ENCODE measurements at regions not wholly inside any gene's neighbourhood (a gene's known extent, or its start where the extent isn't known, plus 50 kb on each side); places are given as distances from the start of the nearest gene placed in this dataset.
A peak's percentile ranks its signal among the peaks of the same experiment; 100 is the strongest.

GRCh38 chr3:95595416-95596075, 1218.8 kb upstream of the EPHA6 start:
- WGBS, 2 donors (ENCODE audit: extremely low coverage in 2 of 2, insufficient read length in 2 of 2, insufficient replicate concordance in 1 of 2) = no CpG with 5 or more reads among the region's 26 CpGs
- Histone ChIP-seq H3K18ac (ENCODE audit: low read length) (no peak overlapping the region), H3K36me3 (replicated peaks in 1 of 2; ENCODE audit: control insufficient read depth in 2 of 2, insufficient read depth in 2 of 2, low read length in 2 of 2) (no peaks in the 10 kb centered on the region), H3K27ac (replicated peaks; ENCODE audit: low read length) (no peak overlapping the region), H2AK5ac (ENCODE audit: low read depth, low read length) (no peak overlapping the region), H4K91ac (ENCODE audit: low read depth, low read length, poor library complexity) (no peak overlapping the region), H3K9ac (ENCODE audit: low read depth, low read length, poor library complexity) (no peak overlapping the region), H2BK12ac (ENCODE audit: low read length) (no peak overlapping the region), H2AFZ (ENCODE audit: low read length) (no peak overlapping the region), H3K27me3 (ENCODE audit: control insufficient read depth in 3 of 3, insufficient read depth in 3 of 3, low read depth in 1 of 3, low read length in 3 of 3) (no peaks in the 10 kb centered on the region), H3K14ac (ENCODE audit: low read length) (no peak overlapping the region), H3K4me2 (ENCODE audit: insufficient read depth, low read length, poor library complexity, severe bottlenecking) (no peak overlapping the region), H4K8ac (ENCODE audit: low read depth, low read length) (no peak overlapping the region), H3K4me1 (ENCODE audit: control insufficient read depth in 2 of 2, insufficient read depth in 1 of 2, low read depth in 1 of 2, low read length in 2 of 2) (no peaks in the 10 kb centered on the region), H3K4me3 (ENCODE audit: low read length in 2 of 2) (peak overlapping the region in 1 of 2 donors; percentile 36), H3K79me1 (ENCODE audit: low read depth, low read length) (no peaks in the 10 kb centered on the region), H2BK5ac (ENCODE audit: low read length) (no peak overlapping the region), H3K9me3 (replicated peaks in 1 of 2; ENCODE audit: control insufficient read depth in 2 of 2, insufficient read depth in 1 of 2, low read depth in 1 of 2, low read length in 2 of 2) (no peaks in the 10 kb centered on the region), H3K4ac (ENCODE audit: low read length) (no peak overlapping the region), H2BK15ac (ENCODE audit: low read length) (no peak overlapping the region), H3K23ac (ENCODE audit: low read depth, low read length, poor library complexity) (no peak overlapping the region), H2BK120ac (ENCODE audit: low read depth, low read length) (no peak overlapping the region)
- DNase-seq (ENCODE audit: low spot score) = no peak

DNA sequence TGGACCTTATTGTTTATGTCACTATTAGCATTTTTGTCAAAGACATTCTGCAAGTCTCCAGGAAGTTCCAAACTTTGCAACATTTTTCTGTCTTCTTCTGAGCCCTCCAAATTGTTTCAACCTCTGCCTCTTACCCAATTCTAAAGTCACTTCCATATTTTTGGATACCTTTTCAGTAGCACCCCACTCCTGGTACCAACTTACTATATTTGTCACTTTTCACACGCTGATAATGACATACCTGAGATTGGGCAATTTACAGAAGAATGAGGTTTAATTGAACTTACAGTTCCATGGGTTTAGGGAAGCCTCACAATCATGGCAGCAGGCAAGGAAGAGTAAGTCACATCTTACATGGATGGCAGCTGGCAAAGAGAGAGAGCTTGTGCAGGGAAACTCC, 1206.5 kb upstream of the EPHA6 start:
- Histone ChIP-seq H3K4me1 (ENCODE audit: control insufficient read depth in 2 of 2, insufficient read depth in 1 of 2, low read depth in 1 of 2, low read length in 2 of 2) (no peaks in the 10 kb centered on the region), H3K23ac (ENCODE audit: low read depth, low read length, poor library complexity) (no peak overlapping the region), H3K27me3 (ENCODE audit: control insufficient read depth in 3 of 3, insufficient read depth in 3 of 3, low read depth in 1 of 3, low read length in 3 of 3) (no peaks in the 10 kb centered on the region), H4K8ac (ENCODE audit: low read depth, low read length) (no peak overlapping the region), H3K9me3 (replicated peaks in 1 of 2; ENCODE audit: control insufficient read depth in 2 of 2, insufficient read depth in 1 of 2, low read depth in 1 of 2, low read length in 2 of 2) (peaks cover 0 to 5% of the 10 kb centered on the region in 2 donors), H3K27ac (replicated peaks; ENCODE audit: low read length) (no peak overlapping the region), H2BK120ac (ENCODE audit: low read depth, low read length) (no peak overlapping the region), H2BK12ac (ENCODE audit: low read length) (no peak overlapping the region), H4K91ac (ENCODE audit: low read depth, low read length, poor library complexity) (no peak overlapping the region), H2AK5ac (ENCODE audit: low read depth, low read length) (no peak overlapping the region), H3K18ac (ENCODE audit: low read length) (no peak overlapping the region), H3K4me3 (ENCODE audit: low read length in 2 of 2) (no peak overlapping the region), H3K79me1 (ENCODE audit: low read depth, low read length) (no peaks in the 10 kb centered on the region), H3K9ac (ENCODE audit: low read depth, low read length, poor library complexity) (no peak overlapping the region), H3K4ac (ENCODE audit: low read length) (no peak overlapping the region), H2BK15ac (ENCODE audit: low read length) (no peak overlapping the region), H2BK5ac (ENCODE audit: low read length) (no peak overlapping the region), H2AFZ (ENCODE audit: low read length) (no peak overlapping the region), H3K36me3 (replicated peaks in 1 of 2; ENCODE audit: control insufficient read depth in 2 of 2, insufficient read depth in 2 of 2, low read length in 2 of 2) (no peaks in the 10 kb centered on the region), H3K14ac (ENCODE audit: low read length) (no peak overlapping the region), H3K4me2 (ENCODE audit: insufficient read depth, low read length, poor library complexity, severe bottlenecking) (peak overlapping the region; percentile 11)
- DNase-seq (ENCODE audit: low spot score) = no peak
- WGBS, 2 donors (ENCODE audit: extremely low coverage in 2 of 2, insufficient read length in 2 of 2, insufficient replicate concordance in 1 of 2) = no CpG with 5 or more reads among the region's 1 CpG

DNA sequence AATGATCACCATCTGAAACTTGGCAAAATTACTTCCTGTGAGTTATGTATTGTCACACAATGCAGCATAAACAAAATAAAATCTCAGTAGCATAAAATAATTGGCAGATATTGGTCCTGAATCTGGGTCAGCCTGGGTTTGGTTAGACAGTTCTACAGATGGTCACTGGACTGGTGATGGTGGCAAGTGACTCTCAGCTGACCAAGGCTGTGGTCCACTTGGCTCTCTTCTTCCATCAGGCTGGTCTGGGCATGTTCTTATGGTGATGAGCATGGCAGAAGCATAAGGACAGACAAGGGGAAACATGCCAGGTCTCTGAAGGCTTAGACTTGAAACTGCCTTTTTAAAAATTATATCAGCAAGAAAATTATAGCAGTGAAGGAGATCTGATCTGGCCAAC, 1205.0 kb upstream of the EPHA6 start:
- Histone ChIP-seq H2BK5ac (ENCODE audit: low read length) (no peak overlapping the region), H2BK15ac (ENCODE audit: low read length) (no peak overlapping the region), H3K23ac (ENCODE audit: low read depth, low read length, poor library complexity) (no peak overlapping the region), H3K27me3 (ENCODE audit: control insufficient read depth in 3 of 3, insufficient read depth in 3 of 3, low read depth in 1 of 3, low read length in 3 of 3) (no peaks in the 10 kb centered on the region), H3K4me2 (ENCODE audit: insufficient read depth, low read length, poor library complexity, severe bottlenecking) (no peak overlapping the region), H3K4me3 (ENCODE audit: low read length in 2 of 2) (no peak overlapping the region), H3K27ac (replicated peaks; ENCODE audit: low read length) (no peak overlapping the region), H3K36me3 (replicated peaks in 1 of 2; ENCODE audit: control insufficient read depth in 2 of 2, insufficient read depth in 2 of 2, low read length in 2 of 2) (no peaks in the 10 kb centered on the region), H2AK5ac (ENCODE audit: low read depth, low read length) (no peak overlapping the region), H3K14ac (ENCODE audit: low read length) (no peak overlapping the region), H2BK12ac (ENCODE audit: low read length) (no peak overlapping the region), H3K79me1 (ENCODE audit: low read depth, low read length) (no peaks in the 10 kb centered on the region), H2AFZ (ENCODE audit: low read length) (no peak overlapping the region), H3K4ac (ENCODE audit: low read length) (no peak overlapping the region), H4K8ac (ENCODE audit: low read depth, low read length) (no peak overlapping the region), H3K4me1 (ENCODE audit: control insufficient read depth in 2 of 2, insufficient read depth in 1 of 2, low read depth in 1 of 2, low read length in 2 of 2) (no peaks in the 10 kb centered on the region), H3K18ac (ENCODE audit: low read length) (no peak overlapping the region), H2BK120ac (ENCODE audit: low read depth, low read length) (no peak overlapping the region), H3K9me3 (replicated peaks in 1 of 2; ENCODE audit: control insufficient read depth in 2 of 2, insufficient read depth in 1 of 2, low read depth in 1 of 2, low read length in 2 of 2) (peaks cover 0 to 5% of the 10 kb centered on the region in 2 donors), H3K9ac (ENCODE audit: low read depth, low read length, poor library complexity) (no peak overlapping the region), H4K91ac (ENCODE audit: low read depth, low read length, poor library complexity) (no peak overlapping the region)
- DNase-seq (ENCODE audit: low spot score) = no peak

DNA sequence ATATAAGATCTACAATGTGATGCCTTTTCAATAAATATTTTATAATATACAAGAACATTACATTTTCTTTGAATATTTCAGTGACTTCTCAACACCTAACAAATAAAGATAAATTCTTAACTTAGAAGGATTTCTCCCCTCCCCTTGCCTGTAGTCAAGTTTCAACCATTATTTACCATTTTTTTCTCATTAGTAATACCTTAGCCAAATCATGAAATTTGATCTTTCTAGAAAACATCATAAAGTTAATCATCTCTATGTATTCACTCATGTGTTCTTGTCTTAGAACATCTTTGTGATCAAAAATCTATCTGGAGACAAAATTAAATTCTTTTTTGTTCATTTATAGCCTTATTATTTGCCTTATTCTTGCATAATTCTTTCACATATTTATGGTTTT, 1201.8 kb upstream of the EPHA6 start:
- no peak overlapping the region for H3K4me2 ChIP-seq (ENCODE audit: insufficient read depth, low read length, poor library complexity, severe bottlenecking)
- H2AK5ac ChIP-seq (ENCODE audit: low read depth, low read length) = no peak overlapping the region
- no peak overlapping the region for H3K23ac ChIP-seq (ENCODE audit: low read depth, low read length, poor library complexity)
- no peak overlapping the region for H2BK120ac ChIP-seq (ENCODE audit: low read depth, low read length)
- H3K4me1 ChIP-seq (ENCODE audit: control insufficient read depth in 2 of 2, insufficient read depth in 1 of 2, low read depth in 1 of 2, low read length in 2 of 2) = no peaks in the 10 kb centered on the region
- no peak overlapping the region for H4K91ac ChIP-seq (ENCODE audit: low read depth, low read length, poor library complexity)
- H3K9ac ChIP-seq (ENCODE audit: low read depth, low read length, poor library complexity) = no peak overlapping the region
- no peak overlapping the region for H2BK15ac ChIP-seq (ENCODE audit: low read length)
- H3K27ac ChIP-seq (replicated peaks; ENCODE audit: low read length) = no peak overlapping the region
- no peak overlapping the region for H4K8ac ChIP-seq (ENCODE audit: low read depth, low read length)
- no peak overlapping the region for H3K4me3 ChIP-seq (ENCODE audit: low read length in 2 of 2)
- H3K4ac ChIP-seq (ENCODE audit: low read length) = no peak overlapping the region
- no peaks in the 10 kb centered on the region for H3K27me3 ChIP-seq (ENCODE audit: control insufficient read depth in 3 of 3, insufficient read depth in 3 of 3, low read depth in 1 of 3, low read length in 3 of 3)
- no peaks in the 10 kb centered on the region for H3K36me3 ChIP-seq (replicated peaks in 1 of 2; ENCODE audit: control insufficient read depth in 2 of 2, insufficient read depth in 2 of 2, low read length in 2 of 2)
- H3K18ac ChIP-seq (ENCODE audit: low read length) = no peak overlapping the region
- no peak overlapping the region for H3K14ac ChIP-seq (ENCODE audit: low read length)
- no peak overlapping the region for H2BK5ac ChIP-seq (ENCODE audit: low read length)
- H3K9me3 ChIP-seq (replicated peaks in 1 of 2; ENCODE audit: control insufficient read depth in 2 of 2, insufficient read depth in 1 of 2, low read depth in 1 of 2, low read length in 2 of 2) = peaks cover 0 to under 1% of the 10 kb centered on the region in 2 donors
- H3K79me1 ChIP-seq (ENCODE audit: low read depth, low read length) = no peaks in the 10 kb centered on the region
- H2AFZ ChIP-seq (ENCODE audit: low read length) = no peak overlapping the region
- no peak overlapping the region for H2BK12ac ChIP-seq (ENCODE audit: low read length)
- DNase-seq (ENCODE audit: low spot score) = no peak

Data from neuronal stem cell (in vitro differentiated cells).